Chondrocyte (in vitro differentiated cells): ENCODE measurements at regions not wholly inside any gene's neighbourhood (a gene's known extent, or its start where the extent isn't known, plus 50 kb on each side); places are given as distances from the start of the nearest gene placed in this dataset.

Experiments
- DNase-seq: peaks from one replicate; pipeline ENCODE4 v3.0.0; 2021; ENCODE audit warnings: mixed read lengths, low spot score
- H3K27ac Mint-ChIP-seq: one replicate; pipeline ENCODE4 v1.8.0; 2021; ENCODE audit warnings: mild to moderate bottlenecking, moderate library complexity, mixed read lengths; ENCODE audit not compliant: unreplicated experiment
- H3K27me3 Mint-ChIP-seq: 2 replicates; pipeline ENCODE4 v1.8.0; 2021; ENCODE audit warnings: low read depth, mixed read lengths
- H3K36me3 Mint-ChIP-seq: 2 replicates; pipeline ENCODE4 v1.8.0; 2021; ENCODE audit warnings: low read depth, mixed read lengths
- H3K4me1 Mint-ChIP-seq: 2 replicates; pipeline ENCODE4 v1.8.0; 2021; ENCODE audit warnings: low read depth, mild to moderate bottlenecking, mixed read lengths
- H3K4me3 Mint-ChIP-seq: one replicate; pipeline ENCODE4 v1.8.0; 2021; ENCODE audit warnings: mild to moderate bottlenecking, moderate library complexity, mixed read lengths; ENCODE audit not compliant: unreplicated experiment
- H3K9me3 Mint-ChIP-seq: 2 replicates; pipeline ENCODE4 v1.8.0; 2021; ENCODE audit warnings: low read depth, mixed read lengths
- CTCF ChIP-seq: fragments of 200-600 bp; sonication (generic); IDR thresholded peaks from 2 replicates; pipeline ENCODE4 v1.5.0; 2021; ENCODE audit warnings: antibody characterized with exemption, mild to moderate bottlenecking, moderate library complexity

- no peak for TF ChIP-seq CTCF
- H3K9me3 Mint-ChIP-seq: no peaks in the 10 kb centered on the region
- H3K27ac Mint-ChIP-seq: no peak overlapping the region
- H3K4me1 Mint-ChIP-seq: no peaks in the 10 kb centered on the region
- H3K36me3 Mint-ChIP-seq: no peaks in the 10 kb centered on the region
- no peak overlapping the region for H3K4me3 Mint-ChIP-seq
- DNase-seq: no peak
- H3K27me3 Mint-ChIP-seq: no peaks in the 10 kb centered on the region
Measured at GRCh38 chr1:73772941-73773340, 425.0 kb downstream of the LRRIQ3 start.

- Mint-ChIP-seq H3K9me3 (no peaks in the 10 kb centered on the region), H3K4me1 (no peaks in the 10 kb centered on the region), H3K27me3 (no peaks in the 10 kb centered on the region), H3K36me3 (no peaks in the 10 kb centered on the region), H3K4me3 (no peak overlapping the region), H3K27ac (no peak overlapping the region)
- no peak for TF ChIP-seq CTCF
- DNase-seq: no peak
Measured at GRCh38 chr1:73771396-73771795, 426.6 kb downstream of the LRRIQ3 start.

- Mint-ChIP-seq H3K27ac (no peak overlapping the region), H3K4me1 (no peaks in the 10 kb centered on the region)
Measured at GRCh38 chr1:73770109-73770905, 427.7 kb downstream of the LRRIQ3 start.

GRCh38 chr1:73766786-73767348 lies 431.1 kb downstream of the LRRIQ3 start:
- no peaks in the 10 kb centered on the region for H3K27me3 Mint-ChIP-seq
- H3K4me1 Mint-ChIP-seq: no peaks in the 10 kb centered on the region
- no peak for TF ChIP-seq CTCF
- no peak for DNase-seq
- no peak overlapping the region for H3K27ac Mint-ChIP-seq
- no peaks in the 10 kb centered on the region for H3K36me3 Mint-ChIP-seq
- no peaks in the 10 kb centered on the region for H3K9me3 Mint-ChIP-seq
- H3K4me3 Mint-ChIP-seq: no peak overlapping the region

More at GRCh38 chr1:73770109-73770905, 427.7 kb downstream of the LRRIQ3 start:
- DNase-seq: peak; percentile 70
- no peak for TF ChIP-seq CTCF
- H3K4me3 Mint-ChIP-seq: no peak overlapping the region
- H3K27me3 Mint-ChIP-seq: no peaks in the 10 kb centered on the region
- H3K9me3 Mint-ChIP-seq: no peaks in the 10 kb centered on the region
- no peaks in the 10 kb centered on the region for H3K36me3 Mint-ChIP-seq

GRCh38 chr1:73765551-73766233 lies 432.3 kb downstream of the LRRIQ3 start:
- no peaks in the 10 kb centered on the region for H3K9me3 Mint-ChIP-seq
- no peak overlapping the region for H3K27ac Mint-ChIP-seq
- no peaks in the 10 kb centered on the region for H3K36me3 Mint-ChIP-seq
- no peak overlapping the region for H3K4me3 Mint-ChIP-seq
- DNase-seq: no peak
- H3K4me1 Mint-ChIP-seq: no peaks in the 10 kb centered on the region
- no peaks in the 10 kb centered on the region for H3K27me3 Mint-ChIP-seq
- no peak for TF ChIP-seq CTCF
